ENCODE measurements at regions not wholly inside any gene's neighbourhood (a gene's known extent, or its start where the extent isn't known, plus 50 kb on each side); places are given as distances from the start of the nearest gene placed in this dataset.
A peak's percentile ranks its signal among the peaks of the same experiment; 100 is the strongest.

DNA sequence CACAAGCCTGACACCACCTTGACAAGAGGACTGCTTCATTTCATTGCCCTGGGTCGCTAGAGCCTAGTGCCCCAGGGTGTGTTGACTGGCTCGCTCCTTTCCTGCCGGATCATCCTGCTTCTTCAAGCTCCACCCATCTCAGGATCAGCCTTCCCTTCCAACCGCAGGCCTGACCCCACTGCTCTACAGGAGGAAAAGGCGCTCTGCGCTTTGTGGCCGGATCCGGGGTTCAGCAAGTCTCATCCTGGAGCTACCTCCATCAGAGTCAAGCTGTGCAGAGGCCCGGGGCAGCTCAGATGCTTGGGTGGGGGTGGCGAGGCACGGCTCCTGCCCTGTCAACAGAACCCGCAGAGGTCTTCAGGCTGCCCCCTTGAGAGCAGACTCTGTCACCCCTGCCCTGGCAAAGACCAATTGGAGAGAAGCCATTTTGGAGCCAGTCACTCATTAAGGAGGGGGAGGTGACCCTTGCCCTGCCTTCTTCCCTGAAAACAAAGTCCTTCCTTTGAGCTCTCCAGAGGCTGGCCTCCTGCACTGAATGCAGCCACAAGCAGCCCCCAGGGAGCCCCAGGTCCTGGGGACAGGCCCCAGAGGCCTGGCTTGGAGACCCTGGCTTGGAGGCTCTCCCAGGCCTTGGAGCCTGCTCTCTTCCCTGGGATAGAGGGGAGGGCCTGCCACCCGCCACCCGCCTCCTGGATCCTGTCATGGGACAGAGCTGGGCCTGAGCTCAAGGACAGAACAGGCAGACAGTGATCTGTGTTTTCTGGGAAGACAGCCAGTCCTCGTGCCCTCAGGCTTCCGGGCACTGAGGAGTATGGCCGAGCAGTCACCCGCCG, 80.3 kb downstream of the CPN2 start:
- TF ChIP-seq, protein P1, sequence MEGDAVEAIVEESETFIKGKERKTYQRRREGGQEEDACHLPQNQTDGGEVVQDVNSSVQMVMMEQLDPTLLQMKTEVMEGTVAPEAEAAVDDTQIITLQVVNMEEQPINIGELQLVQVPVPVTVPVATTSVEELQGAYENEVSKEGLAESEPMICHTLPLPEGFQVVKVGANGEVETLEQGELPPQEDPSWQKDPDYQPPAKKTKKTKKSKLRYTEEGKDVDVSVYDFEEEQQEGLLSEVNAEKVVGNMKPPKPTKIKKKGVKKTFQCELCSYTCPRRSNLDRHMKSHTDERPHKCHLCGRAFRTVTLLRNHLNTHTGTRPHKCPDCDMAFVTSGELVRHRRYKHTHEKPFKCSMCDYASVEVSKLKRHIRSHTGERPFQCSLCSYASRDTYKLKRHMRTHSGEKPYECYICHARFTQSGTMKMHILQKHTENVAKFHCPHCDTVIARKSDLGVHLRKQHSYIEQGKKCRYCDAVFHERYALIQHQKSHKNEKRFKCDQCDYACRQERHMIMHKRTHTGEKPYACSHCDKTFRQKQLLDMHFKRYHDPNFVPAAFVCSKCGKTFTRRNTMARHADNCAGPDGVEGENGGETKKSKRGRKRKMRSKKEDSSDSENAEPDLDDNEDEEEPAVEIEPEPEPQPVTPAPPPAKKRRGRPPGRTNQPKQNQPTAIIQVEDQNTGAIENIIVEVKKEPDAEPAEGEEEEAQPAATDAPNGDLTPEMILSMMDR (IDR thresholded peaks at IDR 0.05; ENCODE audit: borderline replicate concordance, control extremely low read depth, extremely low read depth, insufficient read depth, missing control alignments): no peak
- in situ Hi-C loops (cut with MboI; ENCODE audit: low sequenced_read_pairs, unreplicated experiment): no loop called here
- DNase-seq (ENCODE audit: low spot score): peak; percentile 27

- in situ Hi-C loops (cut with MboI; ENCODE audit: low sequenced_read_pairs, unreplicated experiment): no loop called here
- TF ChIP-seq, protein P1 (IDR thresholded peaks at IDR 0.05; ENCODE audit: borderline replicate concordance, control extremely low read depth, extremely low read depth, insufficient read depth, missing control alignments): no peak
- peak; percentile 25 for DNase-seq (ENCODE audit: low spot score)
Measured at GRCh38 chr3:194271460-194272035, 79.6 kb downstream of the CPN2 start.

DNA sequence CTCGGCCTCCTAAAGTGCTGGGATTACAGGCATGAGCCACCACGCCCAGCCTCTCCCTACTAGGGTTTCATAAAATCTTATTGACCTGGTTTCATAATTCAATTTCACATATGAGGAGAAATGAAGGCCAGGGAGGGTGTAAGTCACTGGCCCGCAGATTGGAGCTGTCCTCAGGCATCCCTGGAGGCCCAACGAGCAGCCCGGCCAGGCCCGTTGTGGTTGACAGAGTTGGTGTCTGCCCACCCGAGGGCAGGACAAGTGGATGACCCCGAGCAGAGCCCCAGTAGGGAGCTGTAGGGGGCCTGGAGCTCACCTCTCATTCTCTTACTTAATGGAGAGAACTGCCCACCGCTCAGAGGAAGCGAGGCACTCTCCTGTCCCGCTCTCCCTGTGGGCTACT, 78.9 kb downstream of the CPN2 start:
- TF ChIP-seq, protein P1 (IDR thresholded peaks at IDR 0.05; ENCODE audit: borderline replicate concordance, control extremely low read depth, extremely low read depth, insufficient read depth, missing control alignments): no peak
- in situ Hi-C loops (cut with MboI; ENCODE audit: low sequenced_read_pairs, unreplicated experiment): no loop called here
- DNase-seq (ENCODE audit: low spot score): no peak

GRCh38 chr3:194272861-194273742, 78.0 kb downstream of the CPN2 start:
- DNase-seq (ENCODE audit: low spot score): no peak
- in situ Hi-C loops (cut with MboI; ENCODE audit: low sequenced_read_pairs, unreplicated experiment): no loop called here
- TF ChIP-seq, protein P1 (IDR thresholded peaks at IDR 0.05; ENCODE audit: borderline replicate concordance, control extremely low read depth, extremely low read depth, insufficient read depth, missing control alignments): no peak

- in situ Hi-C loops (cut with MboI; ENCODE audit: low sequenced_read_pairs, unreplicated experiment): no loop called here
- DNase-seq (ENCODE audit: low spot score): no peak
- TF ChIP-seq, protein P1 (IDR thresholded peaks at IDR 0.05; ENCODE audit: borderline replicate concordance, control extremely low read depth, extremely low read depth, insufficient read depth, missing control alignments): no peak
Measured at GRCh38 chr3:194273743-194274310, 77.3 kb downstream of the CPN2 start.

All from GM13976 (cell line).